ENCODE measurements at regions not wholly inside any gene's neighbourhood (a gene's known extent, or its start where the extent isn't known, plus 50 kb on each side); places are given as distances from the start of the nearest gene placed in this dataset.

DNA sequence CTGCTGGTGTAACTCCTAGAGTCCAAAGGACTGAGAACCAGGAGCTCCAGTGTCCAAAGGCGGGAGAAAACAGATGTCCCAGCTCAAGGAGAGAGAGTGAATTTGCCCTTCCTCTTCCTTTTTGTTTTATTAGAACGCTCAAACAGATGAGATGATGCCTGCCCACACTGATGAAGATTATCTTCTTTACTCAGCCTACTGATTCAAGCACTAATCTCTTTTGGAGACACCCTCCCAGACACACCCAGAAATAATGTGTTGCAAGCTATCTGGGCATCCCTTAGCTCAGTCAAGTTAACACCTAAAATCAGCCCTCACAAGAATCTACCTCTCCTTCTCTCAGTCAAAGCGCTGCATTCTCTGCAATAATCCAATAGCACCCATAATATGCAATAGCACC lies 78.2 kb upstream of the BCL2L14 start:
- no peak for TF ChIP-seq GATA2 (IDR thresholded peaks at IDR 0.05; ENCODE audit: low read depth, low read length)
- no peak for TF ChIP-seq GATA3 (IDR thresholded peaks at IDR 0.05; ENCODE audit: low read depth, low read length)

All from SH-SY5Y (cell line).